Prostate gland (tissue), 2 donors: ENCODE measurements at regions not wholly inside any gene's neighbourhood (a gene's known extent, or its start where the extent isn't known, plus 50 kb on each side); places are given as distances from the start of the nearest gene placed in this dataset.
A peak's percentile ranks its signal among the peaks of the same experiment; 100 is the strongest.

ENCODE experiments used
- CTCF ChIP-seq, 4 experiments: fragments of 200-600 bp in 2 of 4; fragments of 450-650 bp in 2 of 4; sonication (generic) in 2 of 4; IDR thresholded peaks; 1 replicate in 3 of 4; 2 replicates in 1 of 4; pipeline ENCODE4 v1.5.1; 2016 to 2019; ENCODE audit warnings: antibody characterized with exemption in 4 of 4, mild to moderate bottlenecking in 2 of 4, moderate library complexity in 2 of 4
- POLR2AphosphoS5 ChIP-seq: sonication (generic); formaldehyde crosslinking; IDR thresholded peaks from one replicate; pipeline ENCODE4 v1.6.1; 2017; ENCODE audit warnings: antibody characterized with exemption

GRCh38 chr1:65027666-65028358, 61.5 kb upstream of the JAK1 start:
- TF ChIP-seq CTCF (IDR thresholded peaks at IDR 0.05) = no peak
- TF ChIP-seq POLR2AphosphoS5 = peak; percentile 37
